ENCODE measurements at regions not wholly inside any gene's neighbourhood (a gene's known extent, or its start where the extent isn't known, plus 50 kb on each side); places are given as distances from the start of the nearest gene placed in this dataset.

- Mint-ChIP-seq H3K9me3 (peaks cover 40% of the 10 kb centered on the region), H3K4me1 (ENCODE audit: low read depth) (no peaks in the 10 kb centered on the region), H3K27me3 (ENCODE audit: low read depth) (no peaks in the 10 kb centered on the region), H3K36me3 (ENCODE audit: low read depth) (no peaks in the 10 kb centered on the region), H3K4me3 (ENCODE audit: low read depth) (no peak overlapping the region), H3K27ac (no peak overlapping the region)
- intact Hi-C loops (cut with micrococcal nuclease): no loop called here
- no peak for DNase-seq (ENCODE audit: low spot score)
Measured at GRCh38 chr18:4878480-4878879, 318.6 kb downstream of the AKAIN1 start.

- H3K27me3 Mint-ChIP-seq (ENCODE audit: low read depth): no peaks in the 10 kb centered on the region
- no peak overlapping the region for H3K4me3 Mint-ChIP-seq (ENCODE audit: low read depth)
- H3K9me3 Mint-ChIP-seq: peaks cover 43% of the 10 kb centered on the region
- intact Hi-C loops (cut with micrococcal nuclease): no loop called here
- no peak overlapping the region for H3K27ac Mint-ChIP-seq
- no peak for DNase-seq (ENCODE audit: low spot score)
- no peaks in the 10 kb centered on the region for H3K36me3 Mint-ChIP-seq (ENCODE audit: low read depth)
- no peaks in the 10 kb centered on the region for H3K4me1 Mint-ChIP-seq (ENCODE audit: low read depth)
Measured at GRCh38 chr18:4871197-4871596, 325.9 kb downstream of the AKAIN1 start.

- intact Hi-C loops (cut with micrococcal nuclease): no loop called here
- DNase-seq (ENCODE audit: low spot score): no peak
- Mint-ChIP-seq H3K4me3 (ENCODE audit: low read depth) (no peak overlapping the region), H3K36me3 (ENCODE audit: low read depth) (no peaks in the 10 kb centered on the region), H3K9me3 (peaks cover 48% of the 10 kb centered on the region), H3K27me3 (ENCODE audit: low read depth) (no peaks in the 10 kb centered on the region), H3K27ac (no peak overlapping the region), H3K4me1 (ENCODE audit: low read depth) (no peaks in the 10 kb centered on the region)
Measured at GRCh38 chr18:4870177-4870773, 326.8 kb downstream of the AKAIN1 start.

DNA sequence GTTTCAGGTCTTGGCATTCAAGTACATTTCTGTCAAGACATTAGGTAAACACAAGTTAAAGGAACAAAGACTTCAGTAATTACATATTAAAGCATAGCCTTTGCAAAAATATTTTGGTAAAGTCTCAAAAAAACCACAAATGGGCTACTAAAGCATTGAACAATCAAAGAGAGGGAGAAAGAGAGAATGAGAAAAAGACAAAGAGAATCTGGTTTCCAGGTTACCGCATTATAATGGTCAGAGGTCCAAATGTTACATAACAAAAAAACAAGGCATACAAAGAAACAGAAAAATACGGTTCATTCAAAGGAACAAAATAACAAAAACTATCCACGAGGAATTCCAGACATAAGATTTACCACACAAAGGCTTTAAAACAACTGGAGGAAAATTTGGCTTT, 327.9 kb downstream of the AKAIN1 start:
- intact Hi-C loops (cut with micrococcal nuclease): no loop called here
- H3K27ac Mint-ChIP-seq: no peak overlapping the region
- peaks cover 44% of the 10 kb centered on the region for H3K9me3 Mint-ChIP-seq
- no peak overlapping the region for H3K4me3 Mint-ChIP-seq (ENCODE audit: low read depth)
- H3K27me3 Mint-ChIP-seq (ENCODE audit: low read depth): no peaks in the 10 kb centered on the region
- DNase-seq (ENCODE audit: low spot score): no peak
- H3K4me1 Mint-ChIP-seq (ENCODE audit: low read depth): no peaks in the 10 kb centered on the region
- H3K36me3 Mint-ChIP-seq (ENCODE audit: low read depth): no peaks in the 10 kb centered on the region

GRCh38 chr18:4858379-4859127, 338.5 kb downstream of the AKAIN1 start:
- Mint-ChIP-seq H3K9me3 (peaks cover 10% of the 10 kb centered on the region), H3K4me3 (ENCODE audit: low read depth) (no peak overlapping the region), H3K4me1 (ENCODE audit: low read depth) (no peaks in the 10 kb centered on the region), H3K27me3 (ENCODE audit: low read depth) (no peaks in the 10 kb centered on the region), H3K27ac (no peak overlapping the region), H3K36me3 (ENCODE audit: low read depth) (no peaks in the 10 kb centered on the region)
- intact Hi-C loops (cut with micrococcal nuclease): no loop called here
- no peak for DNase-seq (ENCODE audit: low spot score)

DNA sequence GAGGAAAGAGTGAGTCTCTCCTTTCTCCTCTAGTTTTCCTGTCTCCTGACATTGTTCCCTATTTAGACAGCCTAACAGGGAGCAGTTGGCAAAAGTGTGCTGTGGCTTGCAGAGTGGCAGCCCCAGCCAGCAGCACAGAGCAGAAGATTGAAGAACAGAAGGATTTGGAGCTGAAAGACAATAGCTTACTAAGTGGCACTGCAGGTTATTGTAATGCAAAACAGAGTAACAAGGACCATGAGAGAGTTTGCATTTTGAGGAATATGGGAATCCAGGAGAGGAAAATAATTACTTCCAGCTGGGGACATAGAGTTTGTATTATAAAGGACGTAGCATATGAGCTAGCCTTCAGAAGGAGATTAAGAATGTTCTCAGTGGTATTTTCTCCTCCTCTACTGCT, 342.4 kb downstream of the AKAIN1 start:
- Mint-ChIP-seq H3K9me3 (peaks cover 18% of the 10 kb centered on the region), H3K4me3 (ENCODE audit: low read depth) (no peak overlapping the region), H3K27me3 (ENCODE audit: low read depth) (no peaks in the 10 kb centered on the region), H3K27ac (no peak overlapping the region), H3K4me1 (ENCODE audit: low read depth) (no peaks in the 10 kb centered on the region), H3K36me3 (ENCODE audit: low read depth) (no peaks in the 10 kb centered on the region)
- DNase-seq (ENCODE audit: low spot score): no peak
- intact Hi-C loops (cut with micrococcal nuclease): no loop called here

GRCh38 chr18:4851301-4851976, 345.6 kb downstream of the AKAIN1 start:
- Mint-ChIP-seq H3K4me1 (ENCODE audit: low read depth) (no peaks in the 10 kb centered on the region), H3K9me3 (peaks cover 22% of the 10 kb centered on the region), H3K4me3 (ENCODE audit: low read depth) (no peak overlapping the region), H3K36me3 (ENCODE audit: low read depth) (no peaks in the 10 kb centered on the region), H3K27ac (no peak overlapping the region), H3K27me3 (ENCODE audit: low read depth) (no peaks in the 10 kb centered on the region)
- no peak for DNase-seq (ENCODE audit: low spot score)
- intact Hi-C loops (cut with micrococcal nuclease): no loop called here

- Mint-ChIP-seq H3K27me3 (ENCODE audit: low read depth) (no peaks in the 10 kb centered on the region), H3K9me3 (peaks cover 28% of the 10 kb centered on the region), H3K4me3 (ENCODE audit: low read depth) (no peak overlapping the region), H3K36me3 (ENCODE audit: low read depth) (no peaks in the 10 kb centered on the region), H3K4me1 (ENCODE audit: low read depth) (no peaks in the 10 kb centered on the region), H3K27ac (no peak overlapping the region)
- intact Hi-C loops (cut with micrococcal nuclease): no loop called here
- no peak for DNase-seq (ENCODE audit: low spot score)
Measured at GRCh38 chr18:4847056-4847455, 350.0 kb downstream of the AKAIN1 start.

DNA sequence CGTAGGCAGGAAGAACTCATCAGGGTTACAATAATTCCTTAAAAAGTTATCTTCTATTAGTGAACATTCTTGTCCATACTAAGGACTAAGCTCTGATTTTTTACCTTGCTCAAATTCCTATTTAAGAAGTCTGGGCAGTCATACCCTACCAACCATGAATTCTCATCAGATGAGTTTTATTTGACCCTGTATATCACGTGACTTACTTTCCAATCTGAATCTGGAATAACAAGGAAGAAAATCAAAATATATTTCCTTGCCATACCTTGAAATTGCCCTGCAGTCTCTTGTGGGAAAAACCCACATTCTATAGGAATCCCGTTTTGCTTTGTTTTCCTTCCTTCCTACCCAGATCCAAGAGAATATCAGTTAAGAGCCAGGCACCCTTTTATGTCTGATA, 352.7 kb downstream of the AKAIN1 start:
- H3K9me3 Mint-ChIP-seq: peaks cover 13% of the 10 kb centered on the region
- H3K36me3 Mint-ChIP-seq (ENCODE audit: low read depth): no peaks in the 10 kb centered on the region
- no peak for DNase-seq (ENCODE audit: low spot score)
- H3K27me3 Mint-ChIP-seq (ENCODE audit: low read depth): no peaks in the 10 kb centered on the region
- no peak overlapping the region for H3K4me3 Mint-ChIP-seq (ENCODE audit: low read depth)
- no peak overlapping the region for H3K27ac Mint-ChIP-seq
- intact Hi-C loops (cut with micrococcal nuclease): no loop called here
- H3K4me1 Mint-ChIP-seq (ENCODE audit: low read depth): no peaks in the 10 kb centered on the region

GRCh38 chr18:4843771-4844170, 353.3 kb downstream of the AKAIN1 start:
- no peaks in the 10 kb centered on the region for H3K36me3 Mint-ChIP-seq (ENCODE audit: low read depth)
- H3K27me3 Mint-ChIP-seq (ENCODE audit: low read depth): no peaks in the 10 kb centered on the region
- H3K4me3 Mint-ChIP-seq (ENCODE audit: low read depth): no peak overlapping the region
- intact Hi-C loops (cut with micrococcal nuclease): no loop called here
- H3K9me3 Mint-ChIP-seq: peaks cover 12% of the 10 kb centered on the region
- no peak for DNase-seq (ENCODE audit: low spot score)
- H3K4me1 Mint-ChIP-seq (ENCODE audit: low read depth): no peaks in the 10 kb centered on the region
- H3K27ac Mint-ChIP-seq: no peak overlapping the region

DNA sequence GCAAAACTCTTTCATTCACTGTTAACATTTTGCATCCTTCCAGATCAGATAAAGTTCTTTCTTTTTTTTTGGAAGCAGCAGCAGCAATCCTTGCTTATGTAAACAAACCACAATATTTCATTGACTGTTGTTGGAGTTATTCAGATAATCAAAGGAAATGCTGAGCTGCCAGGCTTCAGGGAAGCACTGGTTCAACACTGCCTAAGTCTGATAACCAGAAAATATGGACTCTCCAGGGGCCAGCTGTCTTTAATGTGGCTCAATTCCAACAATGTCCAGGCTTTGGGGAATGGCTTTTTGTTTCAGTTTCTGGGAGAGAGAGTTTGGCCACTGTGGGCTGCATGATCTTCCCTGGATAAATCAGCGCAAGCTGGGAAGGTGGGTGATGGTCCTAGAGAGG, 354.3 kb downstream of the AKAIN1 start:
- no peak for DNase-seq (ENCODE audit: low spot score)
- Mint-ChIP-seq H3K36me3 (ENCODE audit: low read depth) (no peaks in the 10 kb centered on the region), H3K27me3 (ENCODE audit: low read depth) (no peaks in the 10 kb centered on the region), H3K4me1 (ENCODE audit: low read depth) (no peaks in the 10 kb centered on the region), H3K4me3 (ENCODE audit: low read depth) (no peak overlapping the region), H3K9me3 (peaks cover 12% of the 10 kb centered on the region), H3K27ac (no peak overlapping the region)
- intact Hi-C loops (cut with micrococcal nuclease): no loop called here

GRCh38 chr18:4842287-4842686, 354.8 kb downstream of the AKAIN1 start:
- H3K9me3 Mint-ChIP-seq: peaks cover 15% of the 10 kb centered on the region
- intact Hi-C loops (cut with micrococcal nuclease): no loop called here

DNA sequence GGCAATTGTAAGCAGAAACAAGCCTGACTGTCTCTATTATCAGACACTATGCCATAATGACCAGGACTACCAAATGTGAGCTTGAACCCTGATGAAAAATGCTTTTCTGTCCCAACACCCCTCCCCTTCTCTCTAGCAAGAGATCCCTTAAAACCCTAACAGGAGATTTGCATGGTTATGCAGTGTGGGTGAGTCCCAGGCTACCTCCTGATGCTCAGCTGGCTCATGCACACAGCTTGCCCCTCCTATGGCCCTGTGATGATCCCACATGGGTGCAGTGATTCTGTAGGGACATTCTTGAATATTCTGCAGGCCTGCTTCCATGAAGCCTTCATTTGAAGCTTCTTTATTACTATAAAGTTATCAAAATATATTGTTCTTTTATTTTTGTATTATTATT, 357.4 kb downstream of the AKAIN1 start:
- DNase-seq (ENCODE audit: low spot score): no peak
- Mint-ChIP-seq H3K36me3 (ENCODE audit: low read depth) (no peaks in the 10 kb centered on the region), H3K4me3 (ENCODE audit: low read depth) (no peak overlapping the region), H3K4me1 (ENCODE audit: low read depth) (no peaks in the 10 kb centered on the region), H3K9me3 (peaks cover 21% of the 10 kb centered on the region), H3K27me3 (ENCODE audit: low read depth) (no peaks in the 10 kb centered on the region), H3K27ac (no peak overlapping the region)
- intact Hi-C loops (cut with micrococcal nuclease): no loop called here

More at GRCh38 chr18:4842287-4842686, 354.8 kb downstream of the AKAIN1 start:
- H3K27ac Mint-ChIP-seq: no peak overlapping the region
- H3K36me3 Mint-ChIP-seq (ENCODE audit: low read depth): no peaks in the 10 kb centered on the region
- no peak overlapping the region for H3K4me3 Mint-ChIP-seq (ENCODE audit: low read depth)
- DNase-seq (ENCODE audit: low spot score): no peak
- H3K4me1 Mint-ChIP-seq (ENCODE audit: low read depth): no peaks in the 10 kb centered on the region
- no peaks in the 10 kb centered on the region for H3K27me3 Mint-ChIP-seq (ENCODE audit: low read depth)
